ENCODE measurements at regions not wholly inside any gene's neighbourhood (a gene's known extent, or its start where the extent isn't known, plus 50 kb on each side); places are given as distances from the start of the nearest gene placed in this dataset. TPM values are rescaled to one million over a fixed set of nuclear protein-coding genes. Genes with fewer than 3 reads are reported as not detected.

GRCh38 chr6:54059683-54060082 lies 51.6 kb upstream of the MLIP start:
- 97 to 100% methylated on average over 2 of the region's 2 CpGs for WGBS, 2 experiments (ENCODE audit: low coverage in 1 of 2, low lambda C conversion rate in 2 of 2, missing lambda C conversion rate in 2 of 2)
- TF ChIP-seq EZH2phosphoT487 (IDR thresholded peaks at IDR 0.05; ENCODE audit: insufficient read depth, low read depth): no peak
- no peak for TF ChIP-seq EZH2 (IDR thresholded peaks at IDR 0.05; ENCODE audit: insufficient read depth, poor library complexity, severe bottlenecking)

GRCh38 chr6:54060286-54060685 lies 51.0 kb upstream of the MLIP start:
- Histone ChIP-seq H4K20me1 (ENCODE audit: insufficient read depth) (no peaks in the 10 kb centered on the region), H3K4me3 (no peak overlapping the region), H3K9me3 (ENCODE audit: low read depth) (no peaks in the 10 kb centered on the region), H3K79me2 (ENCODE audit: insufficient read depth) (no peaks in the 10 kb centered on the region), H3K27ac (0 out of 2 replicates have a peak overlapping the region, but pooled peaks have one; percentile 3), H3K9me2 (ENCODE audit: insufficient read depth) (no peaks in the 10 kb centered on the region), H3K36me3 (ENCODE audit: low read depth) (no peaks in the 10 kb centered on the region), H3K4me2 (ENCODE audit: unreplicated experiment) (peak overlapping the region; percentile 50), H3K9ac (no peak overlapping the region), H3K4me1 (ENCODE audit: insufficient read depth) (peaks cover 22% of the 10 kb centered on the region), H3K27me3 (replicated peaks; ENCODE audit: insufficient read depth) (no peaks in the 10 kb centered on the region), H3F3A (ENCODE audit: insufficient read depth) (peaks cover 7% of the 10 kb centered on the region; the same call in 1 of the 2 replicates), H2AFZ (peak overlapping the region; percentile 64; the same call in 1 of the 2 replicates)
- TF ChIP-seq EZH2 (IDR thresholded peaks at IDR 0.05; ENCODE audit: insufficient read depth, poor library complexity, severe bottlenecking) (no peak), EZH2phosphoT487 (IDR thresholded peaks at IDR 0.05; ENCODE audit: insufficient read depth, low read depth) (no peak)
- 56 to 60% methylated on average over 2 of the region's 2 CpGs for WGBS, 2 experiments (ENCODE audit: low coverage in 1 of 2, low lambda C conversion rate in 2 of 2, missing lambda C conversion rate in 2 of 2)
- in situ Hi-C loops (cut with MboI): no loop called here
- peak; percentile 47 for DNase-seq

More at GRCh38 chr6:54059683-54060082, 51.6 kb upstream of the MLIP start:
- H3K9me2 ChIP-seq (ENCODE audit: insufficient read depth): no peaks in the 10 kb centered on the region
- H3K27me3 ChIP-seq (replicated peaks; ENCODE audit: insufficient read depth): no peaks in the 10 kb centered on the region
- H3K9ac ChIP-seq: 0 out of 2 replicates have a peak overlapping the region, but pooled peaks have one; percentile 28
- H3F3A ChIP-seq (ENCODE audit: insufficient read depth): peaks cover 7% of the 10 kb centered on the region; the same call in 1 of the 2 replicates
- H3K36me3 ChIP-seq (ENCODE audit: low read depth): no peaks in the 10 kb centered on the region
- peaks cover 22% of the 10 kb centered on the region for H3K4me1 ChIP-seq (ENCODE audit: insufficient read depth)
- peak overlapping the region; percentile 51 for H3K4me3 ChIP-seq
- 0 out of 2 replicates have a peak overlapping the region, but pooled peaks have one; percentile 3 for H3K27ac ChIP-seq
- no peaks in the 10 kb centered on the region for H3K79me2 ChIP-seq (ENCODE audit: insufficient read depth)
- in situ Hi-C loops (cut with MboI): no loop called here
- peak; percentile 28 for DNase-seq
- no peaks in the 10 kb centered on the region for H4K20me1 ChIP-seq (ENCODE audit: insufficient read depth)
- H2AFZ ChIP-seq: peak overlapping the region; percentile 64
- no peaks in the 10 kb centered on the region for H3K9me3 ChIP-seq (ENCODE audit: low read depth)
- H3K4me2 ChIP-seq (ENCODE audit: unreplicated experiment): peak overlapping the region; percentile 50

Small RNA genes in the stretch of these regions (small RNA-seq; reads per million reads assigned to genes)
- gene ERHP2 (ENCODE audit: low read depth, low replicate concordance): not detected
